HG02623 (cell line): ENCODE measurements at regions not wholly inside any gene's neighbourhood (a gene's known extent, or its start where the extent isn't known, plus 50 kb on each side); places are given as distances from the start of the nearest gene placed in this dataset.
"Not testable (repeated sequence)": the region's sequence is repeated elsewhere in the genome, so short reads cannot be mapped to it uniquely, and the experiment has no call there.

ENCODE experiments used
- ATAC-seq: cut with Tn5 transposase; IDR thresholded peaks from one replicate; pipeline ENCODE4 v1.9.1; 2021; ENCODE audit warnings: moderate library complexity; ENCODE audit not compliant: unreplicated experiment

- ATAC-seq, result no peak
These were observed 110.2 kb upstream of the RREB1 start for GRCh38 chr6:6997263-6998193.

DNA sequence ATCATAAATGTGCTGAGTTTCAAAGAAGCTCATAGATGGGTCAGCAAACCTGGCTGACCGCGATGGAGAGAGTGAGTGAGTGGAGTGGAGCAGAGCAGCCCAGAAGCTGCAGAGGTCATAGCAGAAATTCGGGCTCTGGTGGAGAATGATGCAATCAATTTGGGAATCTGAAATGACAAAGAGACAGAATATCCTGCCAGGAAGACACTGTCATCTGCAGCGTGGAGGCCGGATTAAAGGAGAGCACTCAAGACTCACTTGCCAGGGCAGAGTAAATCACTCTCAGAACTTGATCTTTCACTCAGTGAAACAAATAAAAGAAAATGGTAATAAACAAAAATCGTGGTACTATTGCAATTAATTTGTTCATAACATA lies 109.6 kb upstream of the RREB1 start:
- no peak for ATAC-seq

- no peak for ATAC-seq
These were observed 106.7 kb upstream of the RREB1 start for GRCh38 chr6:7000825-7001777.

GRCh38 chr6:7003041-7003440 lies 104.7 kb upstream of the RREB1 start:
- no peak for ATAC-seq

- ATAC-seq, result no peak
These were observed 103.0 kb upstream of the RREB1 start for GRCh38 chr6:7004581-7005297.

- ATAC-seq, result no peak
These were observed 101.1 kb upstream of the RREB1 start for GRCh38 chr6:7006515-7007191.

DNA sequence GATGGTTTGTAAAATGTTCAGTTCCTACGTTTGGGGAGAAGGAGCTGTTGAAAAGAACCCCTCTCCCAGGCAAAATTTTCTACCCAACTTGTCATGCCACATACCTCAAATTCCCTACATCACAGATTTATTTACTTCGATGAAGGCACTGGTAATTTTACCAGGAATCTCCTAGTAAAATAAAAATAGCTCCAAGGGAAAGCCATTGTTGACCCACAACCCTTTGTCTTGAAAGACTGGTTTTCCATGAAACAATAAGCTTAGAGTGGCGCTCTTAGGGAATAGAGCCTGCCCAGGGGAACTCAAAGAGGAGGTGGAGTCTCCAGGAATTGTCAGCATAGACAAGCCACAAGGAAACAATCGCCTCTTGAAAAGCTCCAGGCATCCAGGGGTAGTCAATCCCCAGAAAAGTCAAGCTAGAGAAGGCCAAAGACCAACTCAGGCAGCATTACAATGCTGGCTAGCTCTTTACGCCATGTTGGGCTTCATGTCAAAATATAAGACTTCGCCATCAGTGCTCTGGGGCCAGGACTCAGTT lies 99.2 kb upstream of the RREB1 start:
- no peak for ATAC-seq

DNA sequence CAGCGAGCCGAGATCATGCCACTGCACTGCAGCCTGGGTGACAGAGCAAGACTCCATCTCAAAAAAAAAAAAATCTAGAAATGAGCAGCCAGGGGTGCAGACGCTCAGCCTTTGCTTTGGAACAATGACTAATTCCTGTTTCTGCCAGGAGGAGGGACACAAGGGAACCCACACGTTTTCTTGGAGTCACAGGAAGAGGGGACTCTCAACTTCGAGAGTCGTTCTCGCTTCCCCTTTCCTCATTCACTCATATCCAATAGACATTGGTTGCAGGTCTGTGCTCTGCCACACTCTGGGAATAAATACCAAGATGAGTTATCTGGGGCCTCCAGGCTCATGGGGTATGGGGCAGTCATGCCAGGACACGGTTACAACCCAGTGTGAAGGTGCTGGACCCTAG lies 91.5 kb upstream of the RREB1 start:
- ATAC-seq, result no peak

- no peak for ATAC-seq
These were observed 86.5 kb upstream of the RREB1 start for GRCh38 chr6:7021301-7021700.

DNA sequence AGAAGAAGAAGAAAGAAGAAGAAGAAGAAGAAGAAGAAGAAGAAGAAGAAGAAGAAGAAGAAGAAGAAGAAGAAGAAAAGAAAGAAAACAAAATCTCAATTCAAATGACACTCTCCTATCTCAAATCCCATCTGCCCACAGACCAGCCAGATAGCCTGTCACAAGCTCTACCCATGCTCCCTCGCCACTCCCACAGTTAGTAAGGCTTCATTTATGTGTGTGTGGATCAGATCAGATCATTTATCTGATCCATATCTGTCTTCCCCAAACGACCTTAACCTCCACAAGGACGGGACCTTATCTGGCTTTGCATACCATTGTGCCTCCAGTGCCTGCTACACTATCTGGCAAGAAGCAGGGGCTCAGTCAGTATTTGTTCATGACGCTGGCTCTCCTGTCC lies 81.9 kb upstream of the RREB1 start:
- no peak for ATAC-seq

DNA sequence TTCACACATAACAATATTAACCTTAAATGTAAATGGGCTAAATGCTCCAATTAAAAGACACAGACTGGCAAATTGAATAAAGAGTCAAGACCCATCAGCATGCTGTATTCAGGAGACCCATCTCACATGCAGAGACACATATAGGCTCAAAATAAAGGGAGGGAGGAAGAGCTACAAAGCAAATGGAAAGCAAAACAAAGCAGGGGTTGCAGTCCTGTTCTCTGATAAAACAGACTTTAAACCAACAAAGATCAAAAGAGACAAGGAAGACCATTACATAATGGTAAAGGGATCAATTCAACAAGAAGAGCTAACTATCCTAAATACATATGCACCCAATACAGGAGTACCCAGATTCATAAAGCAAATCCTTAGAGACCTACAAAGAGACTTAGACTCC lies 78.8 kb upstream of the RREB1 start:
- ATAC-seq, result not testable (repeated sequence)

DNA sequence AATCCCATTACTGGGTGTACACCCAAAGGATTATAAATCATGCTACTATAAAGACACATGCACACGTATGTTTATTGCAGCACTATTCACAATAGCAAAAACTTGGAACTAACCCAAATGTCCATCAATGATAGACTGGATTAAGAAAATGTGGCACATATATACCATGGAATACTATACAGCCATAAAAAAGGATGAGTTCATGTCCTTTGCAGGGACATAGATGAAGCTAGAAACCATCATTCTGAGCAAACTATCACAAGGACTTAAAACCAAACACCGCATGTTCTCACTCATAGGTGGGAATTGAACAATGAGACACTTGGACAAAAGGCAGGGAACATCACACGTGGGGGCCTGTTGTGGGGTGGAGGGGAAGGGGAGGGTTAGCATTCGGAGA lies 76.8 kb upstream of the RREB1 start:
- ATAC-seq, result not testable (repeated sequence)

DNA sequence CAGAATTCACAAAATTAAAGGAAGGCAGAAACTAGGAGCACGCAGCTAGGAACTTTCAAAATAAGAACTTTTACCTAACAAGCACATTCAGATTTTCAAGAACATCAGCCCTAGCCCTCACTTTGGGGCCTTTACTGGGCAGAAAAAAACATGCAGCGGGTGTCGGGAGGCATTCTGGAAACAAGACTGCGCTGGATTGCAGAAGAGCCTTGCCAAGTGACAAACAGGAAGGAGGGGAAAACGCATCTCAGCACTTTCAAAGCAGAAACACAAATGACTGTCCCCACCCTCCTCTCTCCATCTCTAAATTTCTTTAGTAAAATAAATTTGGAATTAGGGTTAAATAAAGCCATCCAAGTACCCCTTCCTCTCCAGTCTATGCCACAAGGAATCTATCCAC lies 74.6 kb upstream of the RREB1 start:
- ATAC-seq, result no peak

DNA sequence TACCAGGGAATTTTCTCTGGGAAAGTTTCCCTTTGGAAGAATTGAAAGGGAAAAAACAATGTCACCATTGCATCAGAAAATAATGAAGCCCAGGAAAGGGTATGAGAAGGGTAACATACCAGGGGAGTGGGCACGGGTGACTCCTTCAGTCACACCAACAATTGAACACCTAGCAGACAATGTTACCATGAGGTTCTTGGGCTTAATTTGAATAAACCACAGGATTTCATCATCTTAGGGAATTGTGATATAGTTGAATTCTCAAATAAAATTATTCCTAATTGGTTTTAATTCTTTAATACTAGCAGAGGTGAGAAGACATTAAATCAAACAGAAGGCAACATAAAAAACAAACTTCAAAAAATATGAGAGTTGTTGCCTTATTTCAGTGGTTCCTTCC lies 73.7 kb upstream of the RREB1 start:
- ATAC-seq, result no peak

GRCh38 chr6:7035837-7036249 lies 71.9 kb upstream of the RREB1 start:
- no peak for ATAC-seq

- peak; percentile 53 for ATAC-seq
These were observed 66.2 kb upstream of the RREB1 start for GRCh38 chr6:7041511-7042026.

- ATAC-seq, result no peak
These were observed 65.6 kb upstream of the RREB1 start for GRCh38 chr6:7042056-7042653.

DNA sequence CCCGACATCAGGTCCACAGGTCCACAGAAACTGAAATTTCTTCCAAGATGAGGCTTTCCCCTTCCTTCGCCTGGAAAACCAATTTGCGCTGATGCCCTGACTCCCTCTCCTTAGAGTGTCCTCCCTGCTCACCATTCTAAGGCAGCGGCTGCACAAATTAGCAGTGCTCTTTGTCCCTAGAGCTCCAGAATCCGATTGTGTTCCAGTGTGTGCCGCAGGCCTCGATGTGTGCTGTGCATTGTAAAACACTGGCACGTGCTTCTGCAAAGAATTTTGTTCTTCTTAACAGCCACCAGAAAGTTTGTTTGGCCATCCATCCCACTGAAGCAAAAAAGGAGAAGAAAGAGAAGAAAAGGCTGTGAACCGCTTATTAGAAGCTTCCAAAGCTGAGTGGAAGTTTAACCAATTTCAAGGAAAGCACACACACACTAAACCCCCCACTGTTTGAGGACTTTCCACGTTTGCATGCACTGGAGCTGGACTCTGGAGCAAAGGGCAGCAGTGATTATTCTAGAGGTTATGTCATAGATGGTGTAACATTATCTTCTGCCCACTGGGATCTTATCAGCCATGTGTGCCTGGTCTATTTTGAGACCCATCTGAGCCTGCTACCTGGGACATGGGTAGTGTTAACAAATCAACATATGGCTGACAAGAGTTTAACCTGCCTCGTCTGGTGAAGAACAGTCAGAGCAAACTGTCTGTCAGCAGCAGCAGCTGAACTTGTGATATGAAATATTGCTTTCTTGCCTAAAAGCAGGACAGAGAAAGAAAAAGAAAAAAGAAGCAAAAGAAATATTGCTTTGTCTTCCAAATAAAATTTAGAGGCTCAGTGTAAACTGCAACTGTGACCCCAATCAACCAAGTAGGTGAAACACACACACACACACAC lies 64.9 kb upstream of the RREB1 start:
- no peak for ATAC-seq

DNA sequence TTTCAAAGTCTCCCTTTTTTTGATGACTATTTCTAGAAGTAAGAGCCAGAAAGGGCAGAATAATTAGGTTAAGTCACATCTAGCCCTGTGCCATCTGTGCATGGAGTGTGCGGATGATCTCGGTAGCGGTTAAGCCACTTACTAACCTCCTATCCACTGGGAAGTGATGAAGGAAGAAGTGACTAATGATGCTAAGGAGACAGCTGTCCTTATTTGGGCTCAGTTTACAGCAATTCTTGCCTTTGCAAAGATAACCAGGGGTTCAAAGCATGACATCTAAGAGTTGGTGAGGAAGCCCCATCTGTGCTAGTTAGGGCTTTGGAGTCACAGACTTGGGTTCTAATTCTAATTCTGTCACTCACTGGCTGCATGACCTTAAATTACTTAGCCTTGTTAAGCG lies 62.4 kb upstream of the RREB1 start:
- ATAC-seq, result no peak
